ENCODE measurements at regions not wholly inside any gene's neighbourhood (a gene's known extent, or its start where the extent isn't known, plus 50 kb on each side); places are given as distances from the start of the nearest gene placed in this dataset.

GRCh38 chr6:103680116-103680515 lies 1179.6 kb downstream of the HACE1 start:
- TF ChIP-seq ZNF212 (CRISPR knock-in tag; IDR thresholded peaks at IDR 0.05) (no peak), CHD4 (IDR thresholded peaks at IDR 0.05; ENCODE audit: insufficient read depth, insufficient replicate concordance, low read depth, low read length, poor library complexity, severe bottlenecking) (no peak), SREBF2 (CRISPR knock-in tag; IDR thresholded peaks at IDR 0.05) (no peak), EZH2 (IDR thresholded peaks at IDR 0.05; ENCODE audit: borderline replicate concordance, low read depth, low read length) (no peak), MTA3 (IDR thresholded peaks at IDR 0.05; ENCODE audit: borderline replicate concordance) (no peak), ASH1L (IDR thresholded peaks at IDR 0.05; ENCODE audit: borderline replicate concordance, low read depth, partially characterized antibody) (no peak)
